WTC11 (cell line): ENCODE measurements at regions not wholly inside any gene's neighbourhood (a gene's known extent, or its start where the extent isn't known, plus 50 kb on each side); places are given as distances from the start of the nearest gene placed in this dataset.
"Not testable (repeated sequence)": the region's sequence is repeated elsewhere in the genome, so short reads cannot be mapped to it uniquely, and the experiment has no call there.

Experiments
- ATAC-seq: fragments of 200-7000 bp; cut with Tn5 transposase; 2 replicates; pipeline ENCODE4 v1.10.0; 2021; ENCODE audit warnings: mild to moderate bottlenecking, moderate library complexity
- CTCF ChIA-PET: fragments of 300-600 bp; sonication (Branson Sonifier 250); formaldehyde crosslinking; loops from one replicate; lab custom pipeline; 2021; ENCODE audit warnings: antibody characterized with exemption; lab: Charles Lee
- POLR2A ChIA-PET: fragments of 350-600 bp; sonication (Branson Sonifier 250); formaldehyde crosslinking; loops from one replicate; lab custom pipeline; 2021; ENCODE audit warnings: antibody characterized with exemption; lab: Charles Lee
- DNase-seq: peaks from one replicate; pipeline ENCODE4 v3.0.0; 2021; ENCODE audit warnings: low spot score
- H3K27ac Mint-ChIP-seq: 2 replicates; pipeline ENCODE4 v1.8.0; 2021; ENCODE audit warnings: mixed read lengths
- H3K27me3 Mint-ChIP-seq: 2 replicates; pipeline ENCODE4 v1.8.0; 2021; ENCODE audit warnings: low read depth, mild to moderate bottlenecking, moderate library complexity, mixed read lengths
- H3K36me3 Mint-ChIP-seq: 2 replicates; pipeline ENCODE4 v1.8.0; 2021; ENCODE audit warnings: mixed read lengths
- H3K4me1 Mint-ChIP-seq: 2 replicates; pipeline ENCODE4 v1.8.0; 2022; ENCODE audit warnings: mixed read lengths
- H3K4me3 Mint-ChIP-seq: 2 replicates; pipeline ENCODE4 v1.8.0; 2021; ENCODE audit warnings: mild to moderate bottlenecking, moderate library complexity, mixed read lengths
- H3K9me3 Mint-ChIP-seq: 2 replicates; pipeline ENCODE4 v1.8.0; 2021; ENCODE audit warnings: mixed read lengths
- AR ChIP-seq: fragments of 250-450 bp; sonication (Bioruptor Pico); IDR thresholded peaks from 2 replicates; pipeline ENCODE4 v1.9.0; 2021; ENCODE audit warnings: mild to moderate bottlenecking
- ARID4B ChIP-seq: sonication (generic); formaldehyde crosslinking; IDR thresholded peaks from 2 replicates; pipeline ENCODE4 v1.8.0; 2023; ENCODE audit warnings: missing genetic modification reagents, mild to moderate bottlenecking, borderline replicate concordance
- ATF6 ChIP-seq: sonication (generic); formaldehyde crosslinking; IDR thresholded peaks from 2 replicates; pipeline ENCODE4 v1.8.1; 2023; ENCODE audit warnings: mild to moderate bottlenecking, missing genetic modification reagents
- HMGXB4 ChIP-seq: sonication (generic); formaldehyde crosslinking; IDR thresholded peaks from 2 replicates; pipeline ENCODE4 v1.8.1; 2023; ENCODE audit warnings: mild to moderate bottlenecking, moderate library complexity, missing genetic modification reagents
- NFATC4 ChIP-seq: fragments of 250-450 bp; sonication (Bioruptor Pico); IDR thresholded peaks from 2 replicates; pipeline ENCODE4 v1.9.0; 2021; ENCODE audit warnings: mild to moderate bottlenecking
- SMAD3 ChIP-seq: sonication (generic); formaldehyde crosslinking; IDR thresholded peaks from 2 replicates; pipeline ENCODE4 v1.8.0; 2022; ENCODE audit warnings: missing genetic modification reagents, mild to moderate bottlenecking, borderline replicate concordance
- TCF7 ChIP-seq: sonication (generic); formaldehyde crosslinking; IDR thresholded peaks from 2 replicates; pipeline ENCODE4 v1.8.0; 2022; ENCODE audit warnings: mild to moderate bottlenecking, low read depth, missing genetic modification reagents, moderate library complexity
- ZBTB21 ChIP-seq: sonication (generic); formaldehyde crosslinking; IDR thresholded peaks from 2 replicates; pipeline ENCODE4 v1.8.1; 2023; ENCODE audit warnings: mild to moderate bottlenecking, missing genetic modification reagents, borderline replicate concordance
- ZNF232 ChIP-seq: sonication (generic); formaldehyde crosslinking; IDR thresholded peaks from 2 replicates; pipeline ENCODE4 v1.8.0; 2022; ENCODE audit warnings: mild to moderate bottlenecking, missing genetic modification reagents
- ZNF671 ChIP-seq: fragments of 250-450 bp; sonication (Bioruptor Pico); IDR thresholded peaks from 2 replicates; pipeline ENCODE4 v1.8.0; 2021; ENCODE audit warnings: mild to moderate bottlenecking
- TF ChIP-seq, protein P1 (sequence below): sonication (generic); formaldehyde crosslinking; IDR thresholded peaks from 2 replicates; pipeline ENCODE4 v1.8.1; 2023; ENCODE audit warnings: mild to moderate bottlenecking, missing genetic modification reagents, moderate library complexity
- TF ChIP-seq, protein P2 (sequence below): sonication (generic); formaldehyde crosslinking; IDR thresholded peaks from 2 replicates; pipeline ENCODE4 v1.8.1; 2022; ENCODE audit warnings: missing genetic modification reagents, borderline replicate concordance

- TF ChIP-seq ARID4B (CRISPR knock-in tag) (no peak), NFATC4 (CRISPR knock-in tag) (no peak)
- TF ChIP-seq, protein P1, sequence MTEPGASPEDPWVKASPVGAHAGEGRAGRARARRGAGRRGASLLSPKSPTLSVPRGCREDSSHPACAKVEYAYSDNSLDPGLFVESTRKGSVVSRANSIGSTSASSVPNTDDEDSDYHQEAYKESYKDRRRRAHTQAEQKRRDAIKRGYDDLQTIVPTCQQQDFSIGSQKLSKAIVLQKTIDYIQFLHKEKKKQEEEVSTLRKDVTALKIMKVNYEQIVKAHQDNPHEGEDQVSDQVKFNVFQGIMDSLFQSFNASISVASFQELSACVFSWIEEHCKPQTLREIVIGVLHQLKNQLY (CRISPR knock-in tag) = no peak
Measured at GRCh38 chr19:20307127-20307526, 140.1 kb downstream of the ZNF486 start (continued).

GRCh38 chr19:20296314-20296713 is 129.3 kb downstream of the ZNF486 start:
- POLR2A ChIA-PET, ATAC-seq, H3K27me3 Mint-ChIP-seq, CTCF ChIA-PET, H3K4me3 Mint-ChIP-seq, DNase-seq, H3K27ac Mint-ChIP-seq, H3K4me1 Mint-ChIP-seq: not testable (repeated sequence)
- peaks cover 15% of the 10 kb centered on the region for H3K36me3 Mint-ChIP-seq
- peaks cover 12% of the 10 kb centered on the region for H3K9me3 Mint-ChIP-seq

DNA sequence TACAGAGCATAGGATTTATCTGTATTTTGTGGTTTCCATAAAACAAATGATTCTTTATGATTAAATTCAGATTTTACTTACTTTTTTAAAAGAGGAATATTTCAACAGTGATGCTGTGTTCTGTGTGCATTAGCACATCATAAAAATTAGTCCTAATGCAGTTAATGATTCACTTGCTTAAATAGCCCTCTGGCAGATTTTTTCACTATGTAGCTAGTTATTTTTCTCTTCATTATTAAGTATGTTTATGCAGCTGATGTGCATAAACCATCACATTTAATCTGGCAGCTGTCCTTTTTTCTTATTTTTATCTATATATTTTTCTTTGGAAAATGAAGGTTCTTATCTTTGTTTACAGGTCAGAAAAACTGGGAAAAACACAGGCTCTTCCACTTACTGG is 127.2 kb downstream of the ZNF486 start:
- H3K4me1 Mint-ChIP-seq = peaks cover 3% of the 10 kb centered on the region; the same call in 1 of the 2 replicates
- no peak for DNase-seq
- peaks cover 15% of the 10 kb centered on the region for H3K36me3 Mint-ChIP-seq
- H3K27me3 Mint-ChIP-seq = no peaks in the 10 kb centered on the region
- no peak overlapping the region for H3K27ac Mint-ChIP-seq
- peaks cover 12% of the 10 kb centered on the region for H3K9me3 Mint-ChIP-seq
- H3K4me3 Mint-ChIP-seq = no peak overlapping the region
- no peak for TF ChIP-seq ZNF232 (CRISPR knock-in tag)
- TF ChIP-seq, all 79 proteins: peak for 0
- no peak for ATAC-seq
- POLR2A ChIA-PET = no interaction called here
- CTCF ChIA-PET = no interaction called here

- H3K4me3 Mint-ChIP-seq, ATAC-seq, H3K27ac Mint-ChIP-seq, H3K4me1 Mint-ChIP-seq, POLR2A ChIA-PET, CTCF ChIA-PET, H3K27me3 Mint-ChIP-seq, DNase-seq: not testable (repeated sequence)
- H3K9me3 Mint-ChIP-seq = peaks cover 12% of the 10 kb centered on the region
- H3K36me3 Mint-ChIP-seq = peaks cover 15% of the 10 kb centered on the region
Measured at GRCh38 chr19:20292520-20292919, 125.5 kb downstream of the ZNF486 start.

- H3K9me3 Mint-ChIP-seq = no peaks in the 10 kb centered on the region
- CTCF ChIA-PET = no interaction called here
- no peaks in the 10 kb centered on the region; the same call in 1 of the 2 replicates for H3K27me3 Mint-ChIP-seq
- no peaks in the 10 kb centered on the region for H3K36me3 Mint-ChIP-seq
- H3K4me1 Mint-ChIP-seq = peaks cover 13% of the 10 kb centered on the region
- ATAC-seq (no peak), DNase-seq (no peak)
- H3K4me3 Mint-ChIP-seq = no peak overlapping the region
- POLR2A ChIA-PET = no interaction called here
- H3K27ac Mint-ChIP-seq = no peak overlapping the region
- no peak for TF ChIP-seq TCF7 (CRISPR knock-in tag)
- no peak for TF ChIP-seq SMAD3
- TF ChIP-seq HMGXB4 = no peak
- no peak for TF ChIP-seq ZBTB21 (CRISPR knock-in tag)
- TF ChIP-seq, protein P2, sequence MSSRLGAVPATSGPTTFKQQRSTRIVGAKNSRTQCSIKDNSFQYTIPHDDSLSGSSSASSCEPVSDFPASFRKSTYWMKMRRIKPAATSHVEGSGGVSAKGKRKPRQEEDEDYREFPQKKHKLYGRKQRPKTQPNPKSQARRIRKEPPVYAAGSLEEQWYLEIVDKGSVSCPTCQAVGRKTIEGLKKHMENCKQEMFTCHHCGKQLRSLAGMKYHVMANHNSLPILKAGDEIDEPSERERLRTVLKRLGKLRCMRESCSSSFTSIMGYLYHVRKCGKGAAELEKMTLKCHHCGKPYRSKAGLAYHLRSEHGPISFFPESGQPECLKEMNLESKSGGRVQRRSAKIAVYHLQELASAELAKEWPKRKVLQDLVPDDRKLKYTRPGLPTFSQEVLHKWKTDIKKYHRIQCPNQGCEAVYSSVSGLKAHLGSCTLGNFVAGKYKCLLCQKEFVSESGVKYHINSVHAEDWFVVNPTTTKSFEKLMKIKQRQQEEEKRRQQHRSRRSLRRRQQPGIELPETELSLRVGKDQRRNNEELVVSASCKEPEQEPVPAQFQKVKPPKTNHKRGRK = no peak
- TF ChIP-seq ATF6 (CRISPR knock-in tag) = no peak
- no peak for TF ChIP-seq ZNF671 (CRISPR knock-in tag)
- TF ChIP-seq AR (CRISPR knock-in tag) = no peak
Measured at GRCh38 chr19:20289186-20289585, 122.2 kb downstream of the ZNF486 start.
